ENCODE measurements at regions not wholly inside any gene's neighbourhood (a gene's known extent, or its start where the extent isn't known, plus 50 kb on each side); places are given as distances from the start of the nearest gene placed in this dataset.

GRCh38 chr11:109926941-109927340 lies 166.3 kb upstream of the ZC3H12C start:
- Histone ChIP-seq H3K4me3 (ENCODE audit: extremely low read depth, insufficient read depth, low read length, poor library complexity, severe bottlenecking) (no peak overlapping the region), H3K36me3 (ENCODE audit: control insufficient read depth, insufficient read depth, low read length) (no peaks in the 10 kb centered on the region), H3K27ac (ENCODE audit: low read depth, low read length, severe bottlenecking) (no peak overlapping the region), H3K9me3 (ENCODE audit: control insufficient read depth, low read length) (no peaks in the 10 kb centered on the region), H3K4me1 (ENCODE audit: control insufficient read depth, insufficient read depth, low read length, poor library complexity, severe bottlenecking) (no peaks in the 10 kb centered on the region)
- WGBS, 2 experiments (ENCODE audit: insufficient coverage in 2 of 2) = no CpG with 5 or more reads among the region's 3 CpGs

GRCh38 chr11:109929308-109929707 lies 163.9 kb upstream of the ZC3H12C start:
- H3K4me3 ChIP-seq (ENCODE audit: extremely low read depth, insufficient read depth, low read length, poor library complexity, severe bottlenecking) = no peak overlapping the region
- H3K27ac ChIP-seq (ENCODE audit: low read depth, low read length, severe bottlenecking) = no peak overlapping the region
- peaks cover 7% of the 10 kb centered on the region for H3K4me1 ChIP-seq (ENCODE audit: control insufficient read depth, insufficient read depth, low read length, poor library complexity, severe bottlenecking)
- 86 to 94% methylated on average over 3 of the region's 3 CpGs for WGBS, 2 experiments (ENCODE audit: insufficient coverage in 2 of 2)
- H3K36me3 ChIP-seq (ENCODE audit: control insufficient read depth, insufficient read depth, low read length) = no peaks in the 10 kb centered on the region
- H3K9me3 ChIP-seq (ENCODE audit: control insufficient read depth, low read length) = no peaks in the 10 kb centered on the region

GRCh38 chr11:109933126-109933525 lies 160.1 kb upstream of the ZC3H12C start:
- WGBS, 2 experiments (ENCODE audit: insufficient coverage in 2 of 2) = 100% methylated on average over 1 of the region's 4 CpGs
- Histone ChIP-seq H3K9me3 (ENCODE audit: control insufficient read depth, low read length) (no peaks in the 10 kb centered on the region), H3K4me3 (ENCODE audit: extremely low read depth, insufficient read depth, low read length, poor library complexity, severe bottlenecking) (no peak overlapping the region), H3K27ac (ENCODE audit: low read depth, low read length, severe bottlenecking) (no peak overlapping the region), H3K4me1 (ENCODE audit: control insufficient read depth, insufficient read depth, low read length, poor library complexity, severe bottlenecking) (peaks cover 7% of the 10 kb centered on the region), H3K36me3 (ENCODE audit: control insufficient read depth, insufficient read depth, low read length) (no peaks in the 10 kb centered on the region)

- Histone ChIP-seq H3K36me3 (ENCODE audit: control insufficient read depth, insufficient read depth, low read length) (no peaks in the 10 kb centered on the region), H3K27ac (ENCODE audit: low read depth, low read length, severe bottlenecking) (no peak overlapping the region), H3K4me1 (ENCODE audit: control insufficient read depth, insufficient read depth, low read length, poor library complexity, severe bottlenecking) (peaks cover 7% of the 10 kb centered on the region), H3K4me3 (ENCODE audit: extremely low read depth, insufficient read depth, low read length, poor library complexity, severe bottlenecking) (no peak overlapping the region), H3K9me3 (ENCODE audit: control insufficient read depth, low read length) (no peaks in the 10 kb centered on the region)
- 94% methylated on average over 2 of the region's 2 CpGs; no CpG with 5 or more reads in 1 of the 2 experiments for WGBS, 2 experiments (ENCODE audit: insufficient coverage in 2 of 2)
These were observed 159.0 kb upstream of the ZC3H12C start for GRCh38 chr11:109934151-109934550.

- Histone ChIP-seq H3K9me3 (ENCODE audit: control insufficient read depth, low read length) (no peaks in the 10 kb centered on the region), H3K4me3 (ENCODE audit: extremely low read depth, insufficient read depth, low read length, poor library complexity, severe bottlenecking) (no peak overlapping the region), H3K4me1 (ENCODE audit: control insufficient read depth, insufficient read depth, low read length, poor library complexity, severe bottlenecking) (peaks cover 7% of the 10 kb centered on the region), H3K27ac (ENCODE audit: low read depth, low read length, severe bottlenecking) (no peak overlapping the region), H3K36me3 (ENCODE audit: control insufficient read depth, insufficient read depth, low read length) (no peaks in the 10 kb centered on the region)
- 76 to 77% methylated on average over 2 of the region's 2 CpGs for WGBS, 2 experiments (ENCODE audit: insufficient coverage in 2 of 2)
These were observed 156.5 kb upstream of the ZC3H12C start for GRCh38 chr11:109936661-109937180.

- Histone ChIP-seq H3K36me3 (ENCODE audit: control insufficient read depth, insufficient read depth, low read length) (no peaks in the 10 kb centered on the region), H3K9me3 (ENCODE audit: control insufficient read depth, low read length) (no peaks in the 10 kb centered on the region), H3K4me3 (ENCODE audit: extremely low read depth, insufficient read depth, low read length, poor library complexity, severe bottlenecking) (no peak overlapping the region), H3K27ac (ENCODE audit: low read depth, low read length, severe bottlenecking) (no peak overlapping the region), H3K4me1 (ENCODE audit: control insufficient read depth, insufficient read depth, low read length, poor library complexity, severe bottlenecking) (peaks cover 7% of the 10 kb centered on the region)
These were observed 155.2 kb upstream of the ZC3H12C start for GRCh38 chr11:109937968-109938367.

- 0% methylated on average over 1 of the region's 1 CpG; no CpG with 5 or more reads in 1 of the 2 experiments for WGBS, 2 experiments (ENCODE audit: insufficient coverage in 2 of 2)
- no peaks in the 10 kb centered on the region for H3K4me1 ChIP-seq (ENCODE audit: control insufficient read depth, insufficient read depth, low read length, poor library complexity, severe bottlenecking)
- no peak overlapping the region for H3K4me3 ChIP-seq (ENCODE audit: extremely low read depth, insufficient read depth, low read length, poor library complexity, severe bottlenecking)
- H3K27ac ChIP-seq (ENCODE audit: low read depth, low read length, severe bottlenecking) = no peak overlapping the region
- no peaks in the 10 kb centered on the region for H3K9me3 ChIP-seq (ENCODE audit: control insufficient read depth, low read length)
- no peaks in the 10 kb centered on the region for H3K36me3 ChIP-seq (ENCODE audit: control insufficient read depth, insufficient read depth, low read length)
These were observed 153.9 kb upstream of the ZC3H12C start for GRCh38 chr11:109939166-109939810.

- H3K9me3 ChIP-seq (ENCODE audit: control insufficient read depth, low read length) = no peaks in the 10 kb centered on the region
- no peaks in the 10 kb centered on the region for H3K4me1 ChIP-seq (ENCODE audit: control insufficient read depth, insufficient read depth, low read length, poor library complexity, severe bottlenecking)
- H3K27ac ChIP-seq (ENCODE audit: low read depth, low read length, severe bottlenecking) = no peak overlapping the region
- 89 to 98% methylated on average over 5 to 7 of the region's 8 CpGs for WGBS, 2 experiments (ENCODE audit: insufficient coverage in 2 of 2)
- no peak overlapping the region for H3K4me3 ChIP-seq (ENCODE audit: extremely low read depth, insufficient read depth, low read length, poor library complexity, severe bottlenecking)
- H3K36me3 ChIP-seq (ENCODE audit: control insufficient read depth, insufficient read depth, low read length) = no peaks in the 10 kb centered on the region
These were observed 152.4 kb upstream of the ZC3H12C start for GRCh38 chr11:109940816-109941215.

- WGBS, 2 experiments (ENCODE audit: insufficient coverage in 2 of 2) = 62 to 90% methylated on average over 3 of the region's 6 CpGs
- H3K27ac ChIP-seq (ENCODE audit: low read depth, low read length, severe bottlenecking) = no peak overlapping the region
- H3K9me3 ChIP-seq (ENCODE audit: control insufficient read depth, low read length) = peaks cover 8% of the 10 kb centered on the region
- no peaks in the 10 kb centered on the region for H3K36me3 ChIP-seq (ENCODE audit: control insufficient read depth, insufficient read depth, low read length)
- peaks cover 6% of the 10 kb centered on the region for H3K4me1 ChIP-seq (ENCODE audit: control insufficient read depth, insufficient read depth, low read length, poor library complexity, severe bottlenecking)
- no peak overlapping the region for H3K4me3 ChIP-seq (ENCODE audit: extremely low read depth, insufficient read depth, low read length, poor library complexity, severe bottlenecking)
These were observed 147.4 kb upstream of the ZC3H12C start for GRCh38 chr11:109945626-109946321.

GRCh38 chr11:109946322-109946846 lies 146.8 kb upstream of the ZC3H12C start:
- Histone ChIP-seq H3K4me3 (ENCODE audit: extremely low read depth, insufficient read depth, low read length, poor library complexity, severe bottlenecking) (no peak overlapping the region), H3K36me3 (ENCODE audit: control insufficient read depth, insufficient read depth, low read length) (no peaks in the 10 kb centered on the region), H3K9me3 (ENCODE audit: control insufficient read depth, low read length) (peaks cover 8% of the 10 kb centered on the region), H3K27ac (ENCODE audit: low read depth, low read length, severe bottlenecking) (peak overlapping the region; percentile 51), H3K4me1 (ENCODE audit: control insufficient read depth, insufficient read depth, low read length, poor library complexity, severe bottlenecking) (peaks cover 6% of the 10 kb centered on the region)
- WGBS, 2 experiments (ENCODE audit: insufficient coverage in 2 of 2) = 0 to 21% methylated on average over 2 to 4 of the region's 8 CpGs

GRCh38 chr11:109954534-109954933 lies 138.7 kb upstream of the ZC3H12C start:
- 75% methylated on average over 1 of the region's 2 CpGs for WGBS, 2 experiments (ENCODE audit: insufficient coverage in 2 of 2)
- Histone ChIP-seq H3K9me3 (ENCODE audit: control insufficient read depth, low read length) (peaks cover 8% of the 10 kb centered on the region), H3K4me3 (ENCODE audit: extremely low read depth, insufficient read depth, low read length, poor library complexity, severe bottlenecking) (no peak overlapping the region), H3K4me1 (ENCODE audit: control insufficient read depth, insufficient read depth, low read length, poor library complexity, severe bottlenecking) (no peaks in the 10 kb centered on the region), H3K27ac (ENCODE audit: low read depth, low read length, severe bottlenecking) (no peak overlapping the region), H3K36me3 (ENCODE audit: control insufficient read depth, insufficient read depth, low read length) (no peaks in the 10 kb centered on the region)

Measured in mesodermal cell (in vitro differentiated cells).